K562 (cell line): ENCODE measurements at regions not wholly inside any gene's neighbourhood (a gene's known extent, or its start where the extent isn't known, plus 50 kb on each side); places are given as distances from the start of the nearest gene placed in this dataset.

ENCODE experiments used
- ATAC-seq: fragments of 200-7000 bp; cut with Tn5 transposase; 3 replicates; pipeline ENCODE4 v1.9.1; 2020; ENCODE audit warnings: moderate library complexity
- BruUV-seq: library from RNA; stranded (reverse); fragments of 400-500 nt; replicated peaks from 2 replicates; lab custom pipeline; 2021; lab: Mats Ljungman, UMichigan
- CTCF ChIA-PET: fragments of 300-600 bp; formaldehyde crosslinking; extraction: SDS; loops from one replicate; lab custom pipeline; 2021; ENCODE audit warnings: low intra/inter-chr PET ratio; lab: Yijun Ruan, JAX
- POLR2A ChIA-PET: fragments of 300-600, 350-650 bp; sonication (Branson Sonifier 250); formaldehyde crosslinking; extraction: SDS; loops from one replicate; lab custom pipeline; 2021; ENCODE audit warnings: antibody characterized with exemption, inconsistent platforms; lab: Yijun Ruan, JAX
- DNase-seq, 4 experiments: peaks; one replicate each; pipeline versions ENCODE4 v3.0.0 to v3.0.0-alpha.2; 2011 to 2018; ENCODE audit warnings: low spot score in 3 of 4, mixed read lengths in 3 of 4; ENCODE audit errors: extremely low read depth in 1 of 4
- FAIRE-seq: peaks from 2 replicates; lab custom pipeline; 2011; peaks lifted over from hg19 to GRCh38; lab: Jason Lieb, UNC
- H2AFZ ChIP-seq: 2 replicates; pipeline ENCODE4 v1.6.0; 2011; ENCODE audit warnings: low read depth, low read length, control low read depth, inconsistent platforms
- H3K27ac ChIP-seq: fragments of 200-600 bp; 3 replicates; pipeline ENCODE4 v1.8.0; 2011; ENCODE audit warnings: low read depth, mild to moderate bottlenecking, control low read depth, inconsistent platforms, low read length, moderate library complexity, mixed read lengths; ENCODE audit errors: extremely low read depth
- H3K27me3 ChIP-seq, 2 experiments: fragments of 300-600 bp in 1 of 2; 2 replicates in 1 of 2; 3 replicates in 1 of 2; pipeline versions ENCODE4 v1.6.0 to v1.8.0; 2011; ENCODE audit warnings: inconsistent platforms in 2 of 2, low read length in 2 of 2, mild to moderate bottlenecking in 1 of 2, mixed read lengths in 1 of 2, moderate library complexity in 1 of 2; ENCODE audit not compliant: control insufficient read depth in 2 of 2, insufficient read depth in 2 of 2
- H3K36me3 ChIP-seq: fragments of 300-600 bp; 3 replicates; pipeline ENCODE4 v1.8.0; 2011; ENCODE audit warnings: mild to moderate bottlenecking, low read length, inconsistent platforms; ENCODE audit not compliant: control insufficient read depth, insufficient read depth
- H3K4me1 ChIP-seq, 2 experiments: fragments of 200-600 bp in 1 of 2; replicated peaks in 1 of 2; 2 replicates in 1 of 2; 3 replicates in 1 of 2; pipeline versions ENCODE4 v1.5.1 to v1.8.0; 2011; ENCODE audit warnings: inconsistent platforms in 2 of 2, low read length in 2 of 2, mild to moderate bottlenecking in 1 of 2, mixed read lengths in 1 of 2, moderate library complexity in 1 of 2; ENCODE audit not compliant: control insufficient read depth in 2 of 2, insufficient read depth in 2 of 2
- H3K4me2 ChIP-seq: 2 replicates; pipeline ENCODE4 v1.6.1; 2011; ENCODE audit warnings: low read length, control low read depth, inconsistent platforms, mixed read lengths; ENCODE audit not compliant: insufficient read depth
- H3K4me3 ChIP-seq: fragments of 200-600 bp; sonication (generic), shearing (Covaris generic); 2 replicates; pipeline ENCODE4 v1.5.1; 2016; ENCODE audit warnings: control low read depth, inconsistent platforms
- H3K79me2 ChIP-seq: fragments of 200-600 bp; 3 replicates; pipeline ENCODE4 v1.8.0; 2011; ENCODE audit warnings: low read length, inconsistent platforms; ENCODE audit not compliant: control insufficient read depth, insufficient read depth
- H3K9ac ChIP-seq, 2 experiments: 2 replicates each; pipeline versions ENCODE4 v1.6.0 to v1.6.1; 2011; ENCODE audit warnings: low read depth in 2 of 2, low read length in 2 of 2, control low read depth in 1 of 2, inconsistent platforms in 1 of 2, mild to moderate bottlenecking in 1 of 2, mixed read lengths in 1 of 2; ENCODE audit not compliant: insufficient read depth in 1 of 2
- H3K9me1 ChIP-seq: one replicate; pipeline ENCODE4 v1.6.0; 2011; ENCODE audit warnings: inconsistent platforms, mild to moderate bottlenecking, low read length, moderate library complexity; ENCODE audit not compliant: control insufficient read depth, insufficient read depth
- H3K9me3 ChIP-seq: replicated peaks from 2 replicates; pipeline ENCODE4 v1.5.1; 2011; ENCODE audit warnings: low read depth, low read length, inconsistent platforms; ENCODE audit not compliant: control insufficient read depth, insufficient read depth
- H4K20me1 ChIP-seq: replicated peaks from 2 replicates; pipeline ENCODE4 v1.6.1; 2011; ENCODE audit warnings: low read length, inconsistent platforms, mixed read lengths; ENCODE audit not compliant: control insufficient read depth, insufficient read depth
- ASH1L ChIP-seq: fragments of 450-650 bp; IDR thresholded peaks from 2 replicates; pipeline ENCODE4 v1.6.1; 2018; ENCODE audit warnings: borderline replicate concordance, mild to moderate bottlenecking, low read depth; ENCODE audit not compliant: partially characterized antibody
- CBFB ChIP-seq: sonication (generic); formaldehyde crosslinking; IDR thresholded peaks from 2 replicates; pipeline ENCODE4 v1.4.0; 2020; ENCODE audit warnings: mild to moderate bottlenecking, missing genetic modification reagents
- COPS2 ChIP-seq: fragments of 450-650 bp; conservative IDR thresholded peaks from 2 replicates; pipeline ENCODE4 v1.6.1; 2016; ENCODE audit warnings: mild to moderate bottlenecking, moderate library complexity
- DMBX1 ChIP-seq: fragments of 250-450 bp; sonication (Bioruptor Pico); IDR thresholded peaks from 2 replicates; pipeline ENCODE4 v1.8.0; 2022; ENCODE audit warnings: inconsistent platforms, mild to moderate bottlenecking, moderate library complexity, borderline replicate concordance
- DNMT1 ChIP-seq: fragments of 450-650 bp; IDR thresholded peaks from 2 replicates; pipeline ENCODE4 v1.6.1; 2016; ENCODE audit warnings: antibody characterized with exemption, mild to moderate bottlenecking
- EWSR1 ChIP-seq: fragments of 450-650 bp; IDR thresholded peaks from 2 replicates; pipeline ENCODE4 v1.6.1; 2018; ENCODE audit warnings: borderline replicate concordance, mild to moderate bottlenecking, low read depth, moderate library complexity; ENCODE audit not compliant: partially characterized antibody
- FIP1L1 ChIP-seq: fragments of 200-400 bp; formaldehyde crosslinking; IDR thresholded peaks from 2 replicates; pipeline ENCODE4 v1.6.1; 2018; ENCODE audit warnings: mild to moderate bottlenecking, low read depth, low read length; ENCODE audit not compliant: poor library complexity, severe bottlenecking
- HDAC3 ChIP-seq: fragments of 450-650 bp; IDR thresholded peaks from 2 replicates; pipeline ENCODE4 v1.6.1; 2018; ENCODE audit warnings: borderline replicate concordance, mild to moderate bottlenecking, moderate library complexity; ENCODE audit not compliant: partially characterized antibody
- HDAC6 ChIP-seq: IDR thresholded peaks from 2 replicates; pipeline ENCODE4 v1.6.1; 2012; ENCODE audit warnings: low read depth, mild to moderate bottlenecking, control low read depth, inconsistent platforms, low read length, moderate library complexity
- ID3 ChIP-seq, 2 experiments: fragments of 250-450 bp in 1 of 2; fragments of 450-650 bp in 1 of 2; sonication (Bioruptor Pico) in 1 of 2; IDR thresholded peaks; 2 replicates each; pipeline versions ENCODE4 v1.6.1 to v1.8.0; 2016 to 2021; ENCODE audit warnings: mild to moderate bottlenecking in 2 of 2, moderate library complexity in 2 of 2, missing compliant biosample characterization in 1 of 2, missing genetic modification characterization in 1 of 2
- JUNB ChIP-seq: fragments of 450-650 bp; formaldehyde crosslinking; conservative IDR thresholded peaks from 2 replicates; pipeline ENCODE4 v1.4.0; 2020; ENCODE audit warnings: mild to moderate bottlenecking
- MAZ ChIP-seq, 2 experiments: fragments of 450-650 bp in 1 of 2; sonication (generic) in 1 of 2; formaldehyde crosslinking; IDR thresholded peaks in 1 of 2; conservative IDR thresholded peaks in 1 of 2; 2 replicates each; pipeline versions ENCODE4 v1.4.0 to v1.5.0; 2020; ENCODE audit warnings: mild to moderate bottlenecking in 1 of 2, missing genetic modification reagents in 1 of 2
- NFIX ChIP-seq: fragments of 250-450 bp; sonication (Bioruptor Pico); IDR thresholded peaks from 2 replicates; pipeline ENCODE4 v1.4.0; 2020; ENCODE audit warnings: low read depth, mild to moderate bottlenecking, moderate library complexity
- RUNX1 ChIP-seq: sonication (generic); IDR thresholded peaks from 2 replicates; pipeline ENCODE4 v1.6.1; 2016; ENCODE audit warnings: antibody characterized with exemption, low read depth
- SIX5 ChIP-seq, 2 experiments: IDR thresholded peaks; 2 replicates each; pipeline ENCODE4 v1.6.1; 2011; ENCODE audit warnings: low read length in 2 of 2, borderline replicate concordance in 1 of 2, low read depth in 1 of 2, mild to moderate bottlenecking in 1 of 2, moderate library complexity in 1 of 2; ENCODE audit not compliant: insufficient read depth in 1 of 2
- SMAD3 ChIP-seq: fragments of 450-650 bp; formaldehyde crosslinking; conservative IDR thresholded peaks from 2 replicates; pipeline ENCODE4 v1.4.0; 2020; ENCODE audit warnings: mild to moderate bottlenecking
- SMAD4 ChIP-seq: fragments of 250-450 bp; sonication (Bioruptor Pico); conservative IDR thresholded peaks from 2 replicates; pipeline ENCODE4 v1.8.0; 2021; ENCODE audit warnings: inconsistent platforms, mild to moderate bottlenecking, moderate library complexity
- STAG1 ChIP-seq: sonication (generic); formaldehyde crosslinking; IDR thresholded peaks from 2 replicates; pipeline ENCODE4 v1.5.0; 2020; ENCODE audit warnings: missing genetic modification reagents, borderline replicate concordance
- USF2 ChIP-seq: sonication (generic); formaldehyde crosslinking; IDR thresholded peaks from 2 replicates; pipeline ENCODE4 v1.5.0; 2020; ENCODE audit warnings: missing genetic modification reagents
- ZBED1 ChIP-seq: IDR thresholded peaks from 2 replicates; pipeline ENCODE4 v1.6.1; 2014
- ZC3H8 ChIP-seq: fragments of 450-650 bp; IDR thresholded peaks from 2 replicates; pipeline ENCODE4 v1.6.1; 2017
- WGBS: fragments of 100-300 bp; shearing (Covaris generic); methylation state at CpG from one replicate; pipeline ENCODE4 v1.1.6; 2016; ENCODE audit warnings: low coverage, mixed read lengths; ENCODE audit not compliant: insufficient coverage; ENCODE audit errors: missing lambda C conversion rate; 5-methylcytosine and 5-hydroxymethylcytosine counted together
- in situ Hi-C: fragments of 300-500 bp; cut with MboI; formaldehyde crosslinking; loops from 4 replicates; pipeline ENCODE4 v1.15.0; 2018; ENCODE audit warnings: inconsistent platforms, mixed read lengths
- intact Hi-C: fragments of 100-400 bp; cut with micrococcal nuclease; formaldehyde crosslinking; loops from 2 replicates; pipeline ENCODE4 v1.14.2; 2022

GRCh38 chr12:43038991-43039390, 449.4 kb upstream of the PRICKLE1 start (continued):
- TF ChIP-seq MAZ (CRISPR knock-in tag; conservative IDR thresholded peaks at IDR 0.05 in 1 of 2, IDR thresholded peaks at IDR 0.05 in 1 of 2) (no peak), STAG1 (CRISPR knock-in tag) (no peak), DMBX1 (no peak), ZC3H8 (no peak), NFIX (CRISPR knock-in tag) (no peak), HDAC6 (no peak)

GRCh38 chr12:43029971-43030370, 440.4 kb upstream of the PRICKLE1 start:
- intact Hi-C loops = no loop called here
- FAIRE-seq = no peak
- no peak overlapping the region for H3K4me3 ChIP-seq
- TF ChIP-seq ZBED1 (no peak), ASH1L (no peak), DNMT1 (no peak), FIP1L1 (no peak), EWSR1 (no peak), HDAC3 (no peak), JUNB (CRISPR knock-in tag) (no peak), SMAD4 (CRISPR knock-in tag) (no peak), ID3 (CRISPR knock-in tag; IDR thresholded peaks at IDR 0.05) (no peak), ID3 (tag; IDR thresholded peaks at IDR 0.05) (no peak), RUNX1 (no peak), CBFB (CRISPR knock-in tag) (no peak), USF2 (CRISPR knock-in tag) (no peak), SIX5 (IDR thresholded peaks at IDR 0.05; ENCODE audit: borderline replicate concordance in 1 of 2, insufficient read depth in 1 of 2, low read depth in 1 of 2, low read length in 2 of 2) (no peak), SMAD3 (CRISPR knock-in tag) (no peak), COPS2 (no peak)
- POLR2A ChIA-PET = no interaction called here
- DNase-seq = no peak
- no peaks in the 10 kb centered on the region for H3K9me1 ChIP-seq
- H3K36me3 ChIP-seq = no peaks in the 10 kb centered on the region
- H3K4me1 ChIP-seq = no peaks in the 10 kb centered on the region
- no peaks in the 10 kb centered on the region for H4K20me1 ChIP-seq
- H3K27ac ChIP-seq = no peak overlapping the region
- CTCF ChIA-PET = no interaction called here
- H3K9me3 ChIP-seq = no peaks in the 10 kb centered on the region
- no peak for ATAC-seq
- in situ Hi-C loops = no loop called here
- no peak overlapping the region for H3K4me2 ChIP-seq
- H3K9ac ChIP-seq = no peak overlapping the region
- BruUV-seq = no TSS peak
- 0% methylated on average over 2 of the region's 2 CpGs for WGBS
- H2AFZ ChIP-seq = no peak overlapping the region
- no peaks in the 10 kb centered on the region for H3K79me2 ChIP-seq
- no peaks in the 10 kb centered on the region for H3K27me3 ChIP-seq
